ENCODE measurements at regions not wholly inside any gene's neighbourhood (a gene's known extent, or its start where the extent isn't known, plus 50 kb on each side); places are given as distances from the start of the nearest gene placed in this dataset.

GRCh38 chr2:146129231-146129630 lies 1609.3 kb upstream of the ZEB2 start:
- DNase-seq (ENCODE audit: extremely low read depth, low read depth): no peak
- no peak overlapping the region for H3K4me3 ChIP-seq (replicated peaks; ENCODE audit: low read depth, low read length)
- TF ChIP-seq CTCF (IDR thresholded peaks at IDR 0.05; ENCODE audit: low read depth, low read length, missing control alignments): no peak

GRCh38 chr2:146128216-146128615 lies 1608.3 kb upstream of the ZEB2 start:
- no peak for DNase-seq (ENCODE audit: extremely low read depth, low read depth)
- no peak for TF ChIP-seq CTCF (IDR thresholded peaks at IDR 0.05; ENCODE audit: low read depth, low read length, missing control alignments)
- H3K4me3 ChIP-seq (replicated peaks; ENCODE audit: low read depth, low read length): no peak overlapping the region

- no peak for TF ChIP-seq CTCF (IDR thresholded peaks at IDR 0.05; ENCODE audit: low read depth, low read length, missing control alignments)
- DNase-seq (ENCODE audit: extremely low read depth, low read depth): no peak
- H3K4me3 ChIP-seq (replicated peaks; ENCODE audit: low read depth, low read length): no peak overlapping the region
These were observed 1605.6 kb upstream of the ZEB2 start for GRCh38 chr2:146125551-146125950.

- TF ChIP-seq CTCF (IDR thresholded peaks at IDR 0.05; ENCODE audit: low read depth, low read length, missing control alignments): no peak
- no peak for DNase-seq (ENCODE audit: extremely low read depth, low read depth)
- H3K4me3 ChIP-seq (replicated peaks; ENCODE audit: low read depth, low read length): no peak overlapping the region
These were observed 1604.8 kb upstream of the ZEB2 start for GRCh38 chr2:146124741-146125140.

GRCh38 chr2:146123714-146124113 lies 1603.8 kb upstream of the ZEB2 start:
- DNase-seq (ENCODE audit: extremely low read depth, low read depth): no peak
- no peak overlapping the region for H3K4me3 ChIP-seq (replicated peaks; ENCODE audit: low read depth, low read length)
- no peak for TF ChIP-seq CTCF (IDR thresholded peaks at IDR 0.05; ENCODE audit: low read depth, low read length, missing control alignments)

GRCh38 chr2:146123256-146123655 lies 1603.3 kb upstream of the ZEB2 start:
- TF ChIP-seq CTCF (IDR thresholded peaks at IDR 0.05; ENCODE audit: low read depth, low read length, missing control alignments): no peak
- no peak overlapping the region for H3K4me3 ChIP-seq (replicated peaks; ENCODE audit: low read depth, low read length)
- DNase-seq (ENCODE audit: extremely low read depth, low read depth): no peak

GRCh38 chr2:146119586-146119985 lies 1599.7 kb upstream of the ZEB2 start:
- TF ChIP-seq CTCF (IDR thresholded peaks at IDR 0.05; ENCODE audit: low read depth, low read length, missing control alignments): no peak
- DNase-seq (ENCODE audit: extremely low read depth, low read depth): no peak
- H3K4me3 ChIP-seq (replicated peaks; ENCODE audit: low read depth, low read length): no peak overlapping the region

All from HFF-Myc (cell line).